Central memory CD4-positive, alpha-beta T cell (primary cell): ENCODE measurements at regions not wholly inside any gene's neighbourhood (a gene's known extent, or its start where the extent isn't known, plus 50 kb on each side); places are given as distances from the start of the nearest gene placed in this dataset.
"Not testable (repeated sequence)": the region's sequence is repeated elsewhere in the genome, so short reads cannot be mapped to it uniquely, and the experiment has no call there.

Source experiments
- DNase-seq: peaks from one replicate; pipeline ENCODE4 v3.0.0; 2022

GRCh38 chr21:35794527-35794926, 265.8 kb downstream of the SETD4 start:
- DNase-seq = not testable (repeated sequence)

GRCh38 chr21:35792569-35793305, 267.6 kb downstream of the SETD4 start:
- no peak for DNase-seq

GRCh38 chr21:35791541-35792325, 268.6 kb downstream of the SETD4 start:
- DNase-seq = no peak

GRCh38 chr21:35783721-35784120, 276.6 kb downstream of the SETD4 start:
- DNase-seq = no peak

- no peak for DNase-seq
Observed at GRCh38 chr21:35782667-35783066, 277.7 kb downstream of the SETD4 start.

GRCh38 chr21:35780983-35781382, 279.3 kb downstream of the SETD4 start:
- DNase-seq = no peak

GRCh38 chr21:35779690-35780570, 280.4 kb downstream of the SETD4 start:
- DNase-seq = no peak

GRCh38 chr21:35779167-35779566, 281.2 kb downstream of the SETD4 start:
- DNase-seq = no peak

GRCh38 chr21:35777081-35777480, 283.2 kb downstream of the SETD4 start:
- no peak for DNase-seq

GRCh38 chr21:35775778-35776544, 284.4 kb downstream of the SETD4 start:
- no peak for DNase-seq

- DNase-seq = no peak
Observed at GRCh38 chr21:35770101-35770945, 290.0 kb downstream of the SETD4 start.

GRCh38 chr21:35768187-35768586, 292.1 kb downstream of the SETD4 start:
- no peak for DNase-seq

GRCh38 chr21:35764586-35764985, 295.7 kb downstream of the SETD4 start:
- no peak for DNase-seq

GRCh38 chr21:35764077-35764476, 296.2 kb downstream of the SETD4 start:
- DNase-seq = no peak

- no peak for DNase-seq
Observed at GRCh38 chr21:35754583-35754982, 305.7 kb downstream of the SETD4 start.

GRCh38 chr21:35753308-35753707, 307.0 kb downstream of the SETD4 start:
- DNase-seq = no peak

GRCh38 chr21:35751171-35751570, 309.2 kb downstream of the SETD4 start:
- DNase-seq = no peak

- DNase-seq = no peak
Observed at GRCh38 chr21:35749904-35750303, 310.4 kb downstream of the SETD4 start.

GRCh38 chr21:35748678-35749314, 311.5 kb downstream of the SETD4 start:
- no peak for DNase-seq

- DNase-seq = no peak
Observed at GRCh38 chr21:35743571-35743970, 316.8 kb downstream of the SETD4 start.
